ENCODE measurements at regions not wholly inside any gene's neighbourhood (a gene's known extent, or its start where the extent isn't known, plus 50 kb on each side); places are given as distances from the start of the nearest gene placed in this dataset.

GRCh38 chr22:27670701-27671412 is 130.7 kb downstream of the MN1 start:
- no peak for DNase-seq (ENCODE audit: low read depth in 1 of 2, low spot score in 1 of 2)
- TF ChIP-seq JUND (IDR thresholded peaks at IDR 0.05; ENCODE audit: low read depth) = no peak
- in situ Hi-C loops (cut with HindIII; ENCODE audit: low pct_unique_long_range_greater_than_20kb, low sequenced_read_pairs) = no loop called here

DNA sequence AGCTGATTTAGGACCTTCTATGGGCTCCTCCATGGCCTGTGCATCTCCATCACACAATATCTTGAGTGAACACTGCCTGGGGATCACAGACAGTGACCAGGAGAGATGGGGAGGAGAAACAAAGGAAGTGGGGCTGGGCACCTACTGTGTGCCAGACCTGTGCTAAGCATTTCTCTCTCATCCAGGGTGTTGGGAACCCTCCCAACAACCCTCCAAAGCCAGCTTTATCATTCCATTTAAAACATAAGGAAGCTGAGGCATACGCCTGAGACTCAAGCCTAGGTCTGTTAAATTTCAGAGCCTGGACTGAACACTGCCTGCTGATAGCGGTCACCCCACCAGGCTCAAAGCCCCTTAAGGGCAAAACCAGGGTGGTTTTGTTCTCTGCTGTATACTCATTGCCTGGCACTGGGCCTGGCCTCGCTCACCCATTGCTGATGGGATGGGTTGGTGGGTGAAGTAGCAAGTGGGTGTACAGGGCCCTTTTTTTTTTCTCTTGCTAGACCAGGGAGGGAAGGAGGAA is 130.1 kb downstream of the MN1 start:
- TF ChIP-seq JUND (IDR thresholded peaks at IDR 0.05; ENCODE audit: low read depth) = no peak
- DNase-seq (ENCODE audit: low read depth in 1 of 2, low spot score in 1 of 2) = no peak
- in situ Hi-C loops (cut with HindIII; ENCODE audit: low pct_unique_long_range_greater_than_20kb, low sequenced_read_pairs) = no loop called here

DNA sequence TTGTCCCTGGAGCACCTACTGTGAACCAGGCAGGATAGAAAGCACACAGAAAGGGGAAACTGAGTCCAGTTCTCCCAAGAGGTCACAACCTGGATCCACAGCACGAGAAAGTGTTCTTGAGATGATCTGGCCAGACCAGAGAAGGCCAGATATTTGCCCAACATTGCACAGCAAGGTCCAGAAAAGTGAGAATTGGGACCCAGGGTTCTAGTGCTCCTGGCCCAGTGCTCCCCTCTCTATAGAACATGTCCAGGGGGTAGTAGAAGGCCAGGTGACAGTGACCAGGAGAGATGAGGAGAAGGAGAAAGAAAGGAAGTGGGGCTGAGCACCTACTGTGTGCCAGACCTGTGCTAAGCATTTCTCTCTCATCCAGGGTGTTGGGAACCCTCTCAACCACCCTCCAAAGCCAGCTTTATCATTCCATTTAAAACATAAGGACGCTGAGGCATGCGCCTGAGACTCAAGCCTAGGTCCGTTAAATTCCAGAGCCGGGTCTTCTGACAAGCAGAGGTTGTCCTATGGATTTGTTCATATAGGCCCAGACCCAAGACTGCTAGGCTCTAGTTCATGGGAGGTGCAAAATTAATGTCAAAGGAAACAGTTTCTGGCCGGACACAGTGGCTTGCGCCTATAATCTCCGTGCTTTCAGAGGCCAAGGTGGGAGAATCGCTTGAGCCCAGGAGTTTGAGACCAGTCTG is 128.7 kb downstream of the MN1 start:
- in situ Hi-C loops (cut with HindIII; ENCODE audit: low pct_unique_long_range_greater_than_20kb, low sequenced_read_pairs) = no loop called here
- DNase-seq (ENCODE audit: low read depth in 1 of 2, low spot score in 1 of 2) = no peak
- no peak for TF ChIP-seq JUND (IDR thresholded peaks at IDR 0.05; ENCODE audit: low read depth)

DNA sequence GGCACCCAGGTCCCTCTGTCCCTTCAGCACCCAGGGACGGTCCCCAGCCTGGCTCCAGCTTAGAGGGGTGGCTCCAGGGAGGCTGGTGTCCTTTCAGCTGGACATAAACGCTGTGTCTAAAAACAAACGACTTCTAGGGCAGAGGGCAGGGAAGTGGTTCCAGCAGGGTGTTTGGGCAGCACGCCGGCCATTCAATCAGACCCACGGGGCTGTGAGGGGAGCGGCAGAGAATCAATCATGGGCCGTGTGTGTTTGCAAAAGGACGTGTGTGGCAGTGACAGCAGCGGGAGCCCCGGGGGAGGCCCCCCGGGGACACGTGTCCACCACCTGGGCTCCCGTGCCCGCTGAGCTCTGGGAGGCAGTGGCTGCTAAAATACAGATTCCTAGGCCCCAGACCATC is 127.7 kb downstream of the MN1 start:
- no peak for DNase-seq (ENCODE audit: low read depth in 1 of 2, low spot score in 1 of 2)
- in situ Hi-C loops (cut with HindIII; ENCODE audit: low pct_unique_long_range_greater_than_20kb, low sequenced_read_pairs) = no loop called here
- TF ChIP-seq JUND (IDR thresholded peaks at IDR 0.05; ENCODE audit: low read depth) = no peak

DNA sequence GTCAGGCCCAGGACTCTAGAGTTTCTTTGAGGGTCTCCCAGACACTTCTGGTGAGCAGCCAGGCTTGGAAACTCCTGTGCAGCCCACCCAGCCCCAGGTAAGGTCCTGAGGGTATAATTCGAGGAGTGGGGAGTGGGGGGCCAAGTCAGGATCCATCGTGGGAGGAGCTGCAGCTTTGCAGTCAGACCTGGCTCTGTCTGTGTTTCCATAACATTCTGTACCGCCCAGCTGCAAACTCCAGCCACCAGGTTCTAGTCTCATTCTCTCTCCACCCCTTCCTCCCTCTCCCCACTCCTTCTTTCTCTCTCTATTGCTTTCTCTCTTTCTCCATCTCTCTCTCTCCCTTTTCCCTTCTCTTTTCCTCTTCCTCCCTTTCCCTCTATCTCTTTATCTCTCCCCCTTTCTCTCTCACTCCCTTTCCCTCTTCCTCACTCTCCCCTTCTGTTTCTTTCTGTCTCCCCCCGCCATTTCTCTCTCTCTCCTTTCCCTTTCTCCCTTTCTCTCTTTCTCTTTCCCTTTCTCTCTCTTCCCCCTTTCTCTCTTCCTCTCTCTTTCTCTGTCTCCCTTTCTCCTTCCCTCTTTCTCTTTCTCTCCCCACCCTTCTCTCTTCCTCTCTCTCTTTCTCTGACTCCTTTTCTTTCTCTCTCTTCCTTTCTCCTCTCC is 127.2 kb downstream of the MN1 start:
- in situ Hi-C loops (cut with HindIII; ENCODE audit: low pct_unique_long_range_greater_than_20kb, low sequenced_read_pairs) = no loop called here
- no peak for TF ChIP-seq JUND (IDR thresholded peaks at IDR 0.05; ENCODE audit: low read depth)
- no peak for DNase-seq (ENCODE audit: low read depth in 1 of 2, low spot score in 1 of 2)

DNA sequence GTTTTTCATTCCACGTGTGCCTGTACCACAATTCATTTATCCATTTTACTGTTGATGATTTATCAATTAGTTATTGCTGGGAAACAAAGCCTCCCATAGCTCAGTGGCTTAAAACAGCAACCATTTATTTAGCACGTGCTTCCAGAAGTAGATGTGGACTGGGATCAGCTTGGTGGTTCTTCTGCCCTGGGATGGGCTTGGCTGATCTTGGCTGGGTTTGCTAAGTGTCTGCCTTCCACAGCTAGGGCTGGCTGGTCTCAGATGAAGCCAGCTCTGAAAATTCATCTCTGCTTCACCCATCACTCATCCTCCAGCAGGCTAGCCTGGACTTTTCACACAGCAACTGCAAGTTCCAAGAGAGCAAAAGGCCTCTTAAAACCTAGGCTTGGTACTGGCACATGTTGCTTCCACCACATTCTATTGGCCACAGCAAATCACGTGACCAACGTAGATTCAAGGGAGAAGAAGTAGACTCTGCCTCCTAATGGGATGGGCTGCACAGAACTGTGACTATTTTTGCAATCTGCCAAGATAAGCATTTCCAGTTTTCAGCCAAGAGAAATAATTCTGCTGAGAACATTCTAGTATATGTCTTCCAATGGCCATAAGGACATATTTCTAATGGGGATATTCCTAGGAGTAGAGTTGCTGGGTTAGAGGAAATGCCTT is 124.9 kb downstream of the MN1 start:
- no peak for TF ChIP-seq JUND (IDR thresholded peaks at IDR 0.05; ENCODE audit: low read depth)
- in situ Hi-C loops (cut with HindIII; ENCODE audit: low pct_unique_long_range_greater_than_20kb, low sequenced_read_pairs) = no loop called here

GRCh38 chr22:27677905-27678458 is 123.6 kb downstream of the MN1 start:
- in situ Hi-C loops (cut with HindIII; ENCODE audit: low pct_unique_long_range_greater_than_20kb, low sequenced_read_pairs) = no loop called here
- DNase-seq (ENCODE audit: low read depth in 1 of 2, low spot score in 1 of 2) = no peak
- no peak for TF ChIP-seq JUND (IDR thresholded peaks at IDR 0.05; ENCODE audit: low read depth)

More for the DNA sequence above, 124.9 kb downstream of the MN1 start:
- no peak for DNase-seq (ENCODE audit: low read depth in 1 of 2, low spot score in 1 of 2)

GRCh38 chr22:27679176-27679575 is 122.4 kb downstream of the MN1 start:
- no peak for TF ChIP-seq JUND (IDR thresholded peaks at IDR 0.05; ENCODE audit: low read depth)
- DNase-seq (ENCODE audit: low read depth in 1 of 2, low spot score in 1 of 2) = no peak
- in situ Hi-C loops (cut with HindIII; ENCODE audit: low pct_unique_long_range_greater_than_20kb, low sequenced_read_pairs) = no loop called here

- in situ Hi-C loops (cut with HindIII; ENCODE audit: low pct_unique_long_range_greater_than_20kb, low sequenced_read_pairs) = no loop called here
- TF ChIP-seq JUND (IDR thresholded peaks at IDR 0.05; ENCODE audit: low read depth) = no peak
Observed at GRCh38 chr22:27679693-27680488, 121.7 kb downstream of the MN1 start.

GRCh38 chr22:27680636-27681035 is 120.9 kb downstream of the MN1 start:
- DNase-seq (ENCODE audit: low read depth in 1 of 2, low spot score in 1 of 2) = no peak
- in situ Hi-C loops (cut with HindIII; ENCODE audit: low pct_unique_long_range_greater_than_20kb, low sequenced_read_pairs) = no loop called here
- no peak for TF ChIP-seq JUND (IDR thresholded peaks at IDR 0.05; ENCODE audit: low read depth)

More at GRCh38 chr22:27679693-27680488, 121.7 kb downstream of the MN1 start:
- no peak for DNase-seq (ENCODE audit: low read depth in 1 of 2, low spot score in 1 of 2)

- no peak for DNase-seq (ENCODE audit: low read depth in 1 of 2, low spot score in 1 of 2)
- TF ChIP-seq JUND (IDR thresholded peaks at IDR 0.05; ENCODE audit: low read depth) = no peak
- in situ Hi-C loops (cut with HindIII; ENCODE audit: low pct_unique_long_range_greater_than_20kb, low sequenced_read_pairs) = no loop called here
Observed at GRCh38 chr22:27681037-27681436, 120.5 kb downstream of the MN1 start.
